H1 (cell line): ENCODE measurements at regions not wholly inside any gene's neighbourhood (a gene's known extent, or its start where the extent isn't known, plus 50 kb on each side); places are given as distances from the start of the nearest gene placed in this dataset.
A peak's percentile ranks its signal among the peaks of the same experiment; 100 is the strongest.

Experiments used
- CTCF ChIA-PET: fragments of 300-600 bp; sonication (Branson Sonifier 250); formaldehyde crosslinking; loops from one replicate; lab custom pipeline; 2021; ENCODE audit not compliant: partially characterized antibody; lab: Charles Lee
- POLR2A ChIA-PET: fragments of 300-600 bp; sonication (Branson Sonifier 250); formaldehyde crosslinking; loops from one replicate; lab custom pipeline; 2021; ENCODE audit warnings: inconsistent platforms; ENCODE audit not compliant: partially characterized antibody; lab: Charles Lee
- DNase-seq, 2 experiments: peaks; one replicate each; pipeline versions ENCODE4 v3.0.0 to v3.0.0-alpha.2; 2010 to 2022; ENCODE audit warnings: low spot score in 2 of 2, low read depth in 1 of 2, mixed read lengths in 1 of 2
- FAIRE-seq: peaks from 2 replicates; lab custom pipeline; 2011; peaks lifted over from hg19 to GRCh38; lab: Jason Lieb, UNC
- H2AFZ ChIP-seq: 2 replicates; pipeline ENCODE4 v1.8.1; 2012; ENCODE audit warnings: low read length, inconsistent platforms
- H2AK5ac ChIP-seq: 2 replicates; pipeline ENCODE4 v1.6.1; 2013; ENCODE audit warnings: low read depth, low read length
- H2BK120ac ChIP-seq: replicated peaks from 2 replicates; pipeline ENCODE3; 2013; ENCODE audit warnings: low read depth, low read length, inconsistent platforms
- H2BK12ac ChIP-seq: 2 replicates; pipeline ENCODE4 v1.6.1; 2013; ENCODE audit warnings: low read depth, low read length
- H2BK15ac ChIP-seq: 2 replicates; pipeline ENCODE4 v1.6.1; 2013; ENCODE audit warnings: low read length
- H2BK20ac ChIP-seq: 2 replicates; pipeline ENCODE4 v1.6.1; 2013; ENCODE audit warnings: low read length
- H2BK5ac ChIP-seq: 2 replicates; pipeline ENCODE4 v1.6.1; 2013; ENCODE audit warnings: low read depth, low read length
- H3K14ac ChIP-seq: 2 replicates; pipeline ENCODE4 v1.6.1; 2013; ENCODE audit warnings: inconsistent platforms; ENCODE audit not compliant: insufficient read length
- H3K18ac ChIP-seq: 2 replicates; pipeline ENCODE4 v1.6.1; 2013; ENCODE audit warnings: low read length; ENCODE audit errors: extremely low read depth
- H3K23ac ChIP-seq: 2 replicates; pipeline ENCODE4 v1.6.1; 2013; ENCODE audit warnings: inconsistent platforms; ENCODE audit not compliant: insufficient read length
- H3K23me2 ChIP-seq: 2 replicates; pipeline ENCODE4 v1.6.1; 2013; ENCODE audit warnings: low read depth, low read length
- H3K27ac ChIP-seq: 2 replicates; pipeline ENCODE4 v1.6.1; 2011; ENCODE audit warnings: low read depth, low read length, inconsistent platforms
- H3K27me3 ChIP-seq, 4 experiments: replicated peaks in 1 of 4; 1 replicate in 1 of 4; 2 replicates in 3 of 4; pipeline versions ENCODE4 v1.6.1 to v1.8.1; 2011 to 2013; ENCODE audit warnings: low read length in 3 of 4, mild to moderate bottlenecking in 3 of 4, inconsistent platforms in 2 of 4, mixed read lengths in 2 of 4, moderate library complexity in 1 of 4; ENCODE audit not compliant: control insufficient read depth in 3 of 4, insufficient read depth in 3 of 4; ENCODE audit errors: extremely low read depth in 1 of 4
- H3K36me3 ChIP-seq, 4 experiments: 2 replicates each; pipeline versions ENCODE4 v1.6.1 to v1.8.1; 2011 to 2013; ENCODE audit warnings: mild to moderate bottlenecking in 4 of 4, low read length in 3 of 4, moderate library complexity in 2 of 4, control low read depth in 1 of 4, inconsistent platforms in 1 of 4; ENCODE audit not compliant: insufficient read depth in 4 of 4, control insufficient read depth in 2 of 4
- H3K4ac ChIP-seq: replicated peaks from 2 replicates; pipeline ENCODE3; 2013; ENCODE audit warnings: low read length, low read depth, mixed read lengths, inconsistent platforms; ENCODE audit not compliant: insufficient read length
- H3K4me1 ChIP-seq, 4 experiments: replicated peaks in 1 of 4; 1 replicate in 1 of 4; 2 replicates in 3 of 4; pipeline versions ENCODE4 v1.6.1 to v1.8.1; 2011 to 2013; ENCODE audit warnings: low read length in 3 of 4, inconsistent platforms in 2 of 4, mixed read lengths in 1 of 4; ENCODE audit not compliant: insufficient read depth in 4 of 4, control insufficient read depth in 3 of 4
- H3K4me2 ChIP-seq, 2 experiments: 2 replicates each; pipeline versions ENCODE4 v1.6.1 to v1.8.1; 2011 to 2013; ENCODE audit warnings: low read depth in 2 of 2, low read length in 2 of 2, control low read depth in 1 of 2, inconsistent platforms in 1 of 2, mild to moderate bottlenecking in 1 of 2; ENCODE audit not compliant: insufficient read depth in 1 of 2
- H3K4me3 ChIP-seq, 4 experiments: fragments of 200-600, 300-600 bp in 1 of 4; sonication (generic), shearing (Covaris generic), sonication (Bioruptor Twin) in 1 of 4; 2 replicates each; pipeline versions ENCODE4 v1.5.1 to v1.8.1; 2011 to 2016; ENCODE audit warnings: low read length in 4 of 4, low read depth in 3 of 4, control low read depth in 2 of 4, inconsistent platforms in 2 of 4, mild to moderate bottlenecking in 2 of 4, mixed read lengths in 1 of 4, moderate library complexity in 1 of 4; ENCODE audit not compliant: insufficient read depth in 2 of 4; ENCODE audit errors: extremely low read depth in 1 of 4
- H3K56ac ChIP-seq: replicated peaks from 2 replicates; pipeline ENCODE3; 2013; ENCODE audit warnings: low read depth, mild to moderate bottlenecking, mixed read lengths, low read length, inconsistent platforms; ENCODE audit not compliant: insufficient read length
- H3K79me1 ChIP-seq: 2 replicates; pipeline ENCODE4 v1.6.1; 2013; ENCODE audit warnings: low read depth, low read length, control low read depth
- H3K79me2 ChIP-seq, 2 experiments: 2 replicates each; pipeline versions ENCODE4 v1.6.1 to v1.8.1; 2012 to 2013; ENCODE audit warnings: low read length in 2 of 2, mild to moderate bottlenecking in 2 of 2, inconsistent platforms in 1 of 2; ENCODE audit not compliant: insufficient read depth in 2 of 2, control insufficient read depth in 1 of 2
- H3K9ac ChIP-seq, 4 experiments: replicated peaks in 1 of 4; 1 replicate in 1 of 4; 2 replicates in 3 of 4; pipeline versions ENCODE4 v1.6.1 to v1.8.1; 2011 to 2013; ENCODE audit warnings: low read depth in 3 of 4, low read length in 3 of 4, control low read depth in 2 of 4, mild to moderate bottlenecking in 2 of 4, moderate library complexity in 2 of 4, inconsistent platforms in 1 of 4; ENCODE audit errors: extremely low read depth in 1 of 4
- H3K9me3 ChIP-seq, 2 experiments: 2 replicates each; pipeline versions ENCODE4 v1.6.1 to v1.8.1; 2012 to 2013; ENCODE audit warnings: mild to moderate bottlenecking in 2 of 2, moderate library complexity in 2 of 2, control low read depth in 1 of 2, inconsistent platforms in 1 of 2, low read depth in 1 of 2, low read length in 1 of 2, mixed read lengths in 1 of 2; ENCODE audit not compliant: insufficient read depth in 2 of 2
- H4K20me1 ChIP-seq, 2 experiments: replicated peaks in 1 of 2; 2 replicates each; pipeline versions ENCODE3 to v1.8.1; 2011 to 2013; ENCODE audit warnings: inconsistent platforms in 2 of 2, low read length in 2 of 2, mild to moderate bottlenecking in 1 of 2; ENCODE audit not compliant: insufficient read depth in 2 of 2, control insufficient read depth in 1 of 2
- H4K5ac ChIP-seq: 2 replicates; pipeline ENCODE4 v1.6.1; 2013; ENCODE audit warnings: low read length, low read depth, mixed read lengths, inconsistent platforms; ENCODE audit not compliant: insufficient read length
- H4K8ac ChIP-seq: 2 replicates; pipeline ENCODE4 v1.8.0; 2013; ENCODE audit warnings: mild to moderate bottlenecking, moderate library complexity, low read length, inconsistent platforms; ENCODE audit not compliant: insufficient read depth; ENCODE audit errors: extremely low read depth
- H4K91ac ChIP-seq: replicated peaks from 2 replicates; pipeline ENCODE3; 2013; ENCODE audit warnings: low read length, mixed read lengths, inconsistent platforms; ENCODE audit not compliant: insufficient read length
- ASH2L ChIP-seq: fragments of 200-600, 300-600 bp; sonication (generic); IDR thresholded peaks from one replicate; pipeline ENCODE4 v1.7.1; 2017; ENCODE audit warnings: low read length
- ATF3 ChIP-seq: IDR thresholded peaks from 2 replicates; pipeline ENCODE4 v1.6.1; 2011; ENCODE audit warnings: low read depth, mild to moderate bottlenecking, low read length; ENCODE audit not compliant: insufficient read depth
- EGR1 ChIP-seq: IDR thresholded peaks from 2 replicates; pipeline ENCODE4 v1.6.1; 2011; ENCODE audit warnings: low read depth, low read length, borderline replicate concordance
- FOSL1 ChIP-seq: IDR thresholded peaks from 2 replicates; pipeline ENCODE4 v1.6.1; 2011; ENCODE audit warnings: mild to moderate bottlenecking, low read depth, low read length, moderate library complexity; ENCODE audit not compliant: insufficient read depth
- HDAC2 ChIP-seq, 2 experiments: fragments of 300-600 bp in 1 of 2; sonication (generic) in 1 of 2; IDR thresholded peaks; 2 replicates each; pipeline ENCODE4 v1.6.1; 2011 to 2012; ENCODE audit warnings: low read depth in 2 of 2, low read length in 2 of 2, mild to moderate bottlenecking in 2 of 2, moderate library complexity in 2 of 2, borderline replicate concordance in 1 of 2, inconsistent platforms in 1 of 2
- KDM5A ChIP-seq: fragments of 200-600 bp; IDR thresholded peaks from 2 replicates; pipeline ENCODE4 v1.7.1; 2012; ENCODE audit warnings: mild to moderate bottlenecking, low read length, inconsistent platforms, mixed read lengths
- POLR2A ChIP-seq, 2 experiments: IDR thresholded peaks; 1 replicate in 1 of 2; 2 replicates in 1 of 2; pipeline ENCODE4 v1.6.1; 2011; ENCODE audit warnings: low read depth in 2 of 2, low read length in 2 of 2, mild to moderate bottlenecking in 2 of 2; ENCODE audit errors: control extremely low read depth in 1 of 2
- POU5F1 ChIP-seq: IDR thresholded peaks from 2 replicates; pipeline ENCODE4 v1.6.1; 2011; ENCODE audit warnings: low read depth, mild to moderate bottlenecking, low read length, moderate library complexity
- RAD21 ChIP-seq, 2 experiments: IDR thresholded peaks in 1 of 2; conservative IDR thresholded peaks in 1 of 2; 2 replicates each; pipeline ENCODE4 v1.6.1; 2011; ENCODE audit warnings: low read depth in 2 of 2, low read length in 2 of 2, improper control_type of control experiment in 1 of 2, inconsistent platforms in 1 of 2, mild to moderate bottlenecking in 1 of 2, moderate library complexity in 1 of 2
- SIN3A ChIP-seq, 2 experiments: IDR thresholded peaks in 1 of 2; conservative IDR thresholded peaks in 1 of 2; 2 replicates each; pipeline ENCODE4 v1.6.1; 2011 to 2012; ENCODE audit warnings: low read length in 2 of 2, improper control_type of control experiment in 1 of 2, low read depth in 1 of 2, mild to moderate bottlenecking in 1 of 2
- SRF ChIP-seq: IDR thresholded peaks from 2 replicates; pipeline ENCODE4 v1.6.1; 2011; ENCODE audit warnings: mild to moderate bottlenecking, low read depth, low read length, moderate library complexity
- SUZ12 ChIP-seq: fragments of 200-600 bp; sonication (generic); IDR thresholded peaks from 2 replicates; pipeline ENCODE4 v1.6.1; 2012; ENCODE audit warnings: mild to moderate bottlenecking, inconsistent platforms, low read length, moderate library complexity, mixed read lengths
- TAF1 ChIP-seq: IDR thresholded peaks from 2 replicates; pipeline ENCODE4 v1.6.1; 2011; ENCODE audit warnings: mild to moderate bottlenecking, low read depth, low read length
- ZNF274 ChIP-seq: IDR thresholded peaks from 2 replicates; pipeline ENCODE4 v1.7.0; 2012; ENCODE audit warnings: low read length, borderline replicate concordance; ENCODE audit errors: extremely low read depth
- WGBS, 2 experiments: shearing (Covaris generic) in 1 of 2; methylation state at CpG; one replicate each; pipeline versions ENCODE4 v1.1.6 to v1.1.7; 2013 to 2015; ENCODE audit warnings: low lambda C conversion rate in 2 of 2, mixed read lengths in 2 of 2, inconsistent platforms in 1 of 2, low coverage in 1 of 2, missing lambda C conversion rate in 1 of 2; ENCODE audit not compliant: insufficient replicate concordance in 2 of 2, insufficient coverage in 1 of 2, insufficient read length in 1 of 2; ENCODE audit errors: extremely low coverage in 1 of 2, missing lambda C conversion rate in 1 of 2; 5-methylcytosine and 5-hydroxymethylcytosine counted together

- Histone ChIP-seq H2BK12ac (no peak overlapping the region), H3K9ac (no peak overlapping the region), H2AFZ (0 out of 2 replicates have a peak overlapping the region, but pooled peaks have one; percentile 42), H3K23ac (no peak overlapping the region), H3K79me2 (no peaks in the 10 kb centered on the region), H3K36me3 (no peaks in the 10 kb centered on the region), H3K27ac (no peak overlapping the region), H2BK15ac (no peak overlapping the region), H2BK20ac (no peak overlapping the region), H3K4ac (no peak overlapping the region), H4K8ac (no peak overlapping the region), H2BK5ac (no peak overlapping the region), H4K91ac (no peak overlapping the region), H3K14ac (no peak overlapping the region), H3K4me2 (no peak overlapping the region), H3K27me3 (no peaks in the 10 kb centered on the region), H3K56ac (no peak overlapping the region), H3K18ac (no peak overlapping the region), H3K23me2 (no peaks in the 10 kb centered on the region), H2BK120ac (no peak overlapping the region), H2AK5ac (no peak overlapping the region), H3K4me3 (no peak overlapping the region), H4K20me1 (no peaks in the 10 kb centered on the region), H3K4me1 (no peaks in the 10 kb centered on the region), H3K79me1 (no peaks in the 10 kb centered on the region), H3K9me3 (no peaks in the 10 kb centered on the region), H4K5ac (no peak overlapping the region)
- CTCF ChIA-PET, result no interaction called here
- no peak for FAIRE-seq
- POLR2A ChIA-PET, result interaction anchor here (0.6 kb wide), 1 partner anchor 27 kb away, joined by 3 read pairs; no protein-coding TSS in a partner anchor
- no peak for DNase-seq
- 98% methylated on average over 2 of the region's 2 CpGs; no CpG with 5 or more reads in 1 of the 2 experiments for WGBS, 2 experiments
- no peak for TF ChIP-seq FOSL1
- no peak for TF ChIP-seq TAF1
- TF ChIP-seq POLR2A (IDR thresholded peaks at IDR 0.05; ENCODE audit: control extremely low read depth in 1 of 2, low read depth in 2 of 2, low read length in 2 of 2), result no peak
- no peak for TF ChIP-seq POU5F1
- TF ChIP-seq SRF, result no peak
- TF ChIP-seq KDM5A, result no peak
- TF ChIP-seq SIN3A (conservative IDR thresholded peaks at IDR 0.05 in 1 of 2, IDR thresholded peaks at IDR 0.05 in 1 of 2; ENCODE audit: low read depth in 1 of 2, low read length in 2 of 2), result no peak
- no peak for TF ChIP-seq ZNF274
- TF ChIP-seq RAD21 (IDR thresholded peaks at IDR 0.05 in 1 of 2, conservative IDR thresholded peaks at IDR 0.05 in 1 of 2; ENCODE audit: low read depth in 2 of 2, low read length in 2 of 2), result no peak
- TF ChIP-seq EGR1, result no peak
- TF ChIP-seq ATF3, result no peak
- TF ChIP-seq HDAC2 (IDR thresholded peaks at IDR 0.05; ENCODE audit: borderline replicate concordance in 1 of 2, low read depth in 2 of 2, low read length in 2 of 2), result no peak
- no peak for TF ChIP-seq ASH2L
- no peak for TF ChIP-seq SUZ12
These were observed 515.5 kb downstream of the COL12A1 start for GRCh38 chr6:74690365-74690764.
